GM12878 (cell line): ENCODE measurements at regions not wholly inside any gene's neighbourhood (a gene's known extent, or its start where the extent isn't known, plus 50 kb on each side); places are given as distances from the start of the nearest gene placed in this dataset.

Experiments used
- ATAC-seq: fragments of 200-7000 bp; cut with Tn5 transposase; 3 replicates; pipeline ENCODE4 v1.9.1; 2020; ENCODE audit warnings: mild to moderate bottlenecking, moderate library complexity
- BruUV-seq: library from RNA; stranded (reverse); fragments of 400-500 nt; replicated peaks from 2 replicates; lab custom pipeline; 2021; lab: Mats Ljungman, UMichigan
- CTCF ChIA-PET: fragments of 300-600 bp; sonication (Branson Sonifier 250); formaldehyde crosslinking; extraction: SDS; loops from one replicate; lab custom pipeline; 2021; ENCODE audit warnings: inconsistent platforms; lab: Yijun Ruan, JAX
- POLR2A ChIA-PET: fragments of 350-600 bp; formaldehyde crosslinking; extraction: SDS; loops from one replicate; lab custom pipeline; 2021; ENCODE audit warnings: inconsistent platforms; lab: Charles Lee
- RAD21 ChIA-PET: fragments of 300-600 bp; sonication (Branson Sonifier 250); formaldehyde crosslinking; loops from one replicate; lab custom pipeline; 2023; ENCODE audit warnings: antibody characterized with exemption; ENCODE audit not compliant: unreplicated experiment; lab: Charles Lee
- SMC1A ChIA-PET: fragments of 300-600 bp; sonication (Branson Sonifier 250); formaldehyde crosslinking; loops from one replicate; lab custom pipeline; 2023; ENCODE audit not compliant: unreplicated experiment, uncharacterized antibody; lab: Charles Lee
- DNase-seq: peaks from one replicate; pipeline ENCODE4 v3.0.0-alpha.2; 2011; ENCODE audit warnings: low read depth, low spot score
- FAIRE-seq: peaks from 3 replicates; lab custom pipeline; 2011; peaks lifted over from hg19 to GRCh38; lab: Jason Lieb, UNC
- H2AFZ ChIP-seq: 2 replicates; pipeline ENCODE4 v1.6.0; 2011; ENCODE audit warnings: low read depth, low read length, control low read depth; ENCODE audit not compliant: control insufficient read depth
- H3K27ac ChIP-seq: 2 replicates; pipeline ENCODE4 v1.5.1; 2011; ENCODE audit warnings: control low read depth; ENCODE audit not compliant: control insufficient read depth, insufficient read depth
- H3K27me3 ChIP-seq, 2 experiments: replicated peaks in 1 of 2; 2 replicates each; pipeline versions ENCODE4 v1.6.0 to v1.6.1; 2011; ENCODE audit warnings: low read length in 1 of 2; ENCODE audit not compliant: control insufficient read depth in 2 of 2, insufficient read depth in 2 of 2
- H3K36me3 ChIP-seq, 2 experiments: 2 replicates each; pipeline ENCODE4 v1.5.1; 2011; ENCODE audit warnings: low read length in 1 of 2; ENCODE audit not compliant: control insufficient read depth in 2 of 2, insufficient read depth in 2 of 2
- H3K4me1 ChIP-seq: 2 replicates; pipeline ENCODE4 v1.6.1; 2011; ENCODE audit warnings: mild to moderate bottlenecking, low read length, moderate library complexity, mixed read lengths; ENCODE audit not compliant: control insufficient read depth, insufficient read depth
- H3K4me2 ChIP-seq: 2 replicates; pipeline ENCODE4 v1.6.0; 2011; ENCODE audit warnings: control low read depth; ENCODE audit not compliant: control insufficient read depth, insufficient read depth
- H3K4me3 ChIP-seq: fragments of 200-600 bp; sonication (generic); 2 replicates; pipeline ENCODE4 v1.5.1; 2016
- H3K79me2 ChIP-seq: 2 replicates; pipeline ENCODE4 v1.6.0; 2011; ENCODE audit warnings: low read length; ENCODE audit not compliant: control insufficient read depth, insufficient read depth
- H3K9ac ChIP-seq: 2 replicates; pipeline ENCODE4 v1.8.0; 2011; ENCODE audit warnings: low read length, control low read depth, mixed read lengths; ENCODE audit not compliant: control insufficient read depth, insufficient read depth
- H3K9me3 ChIP-seq: replicated peaks from 3 replicates; pipeline ENCODE4 v1.5.1; 2011; ENCODE audit warnings: mild to moderate bottlenecking, low read length; ENCODE audit not compliant: control insufficient read depth, insufficient read depth
- H4K20me1 ChIP-seq: 2 replicates; pipeline ENCODE4 v1.6.0; 2011; ENCODE audit not compliant: control insufficient read depth, insufficient read depth
- EP300 ChIP-seq, 2 experiments: fragments of 150-350 bp in 1 of 2; IDR thresholded peaks; 2 replicates each; pipeline ENCODE4 v1.6.1; 2011 to 2012; ENCODE audit warnings: low read depth in 2 of 2, low read length in 2 of 2, borderline replicate concordance in 1 of 2, improper control_type of control experiment in 1 of 2, inconsistent platforms in 1 of 2; ENCODE audit not compliant: control insufficient read depth in 1 of 2
- ETV6 ChIP-seq, 2 experiments: fragments of 450-650 bp in 1 of 2; IDR thresholded peaks in 1 of 2; conservative IDR thresholded peaks in 1 of 2; 2 replicates each; pipeline ENCODE4 v1.6.1; 2014; ENCODE audit warnings: antibody characterized with exemption in 1 of 2, borderline replicate concordance in 1 of 2, low read depth in 1 of 2, mild to moderate bottlenecking in 1 of 2, moderate library complexity in 1 of 2
- KLF5 ChIP-seq: fragments of 450-650 bp; IDR thresholded peaks from 2 replicates; pipeline ENCODE4 v1.6.1; 2014; ENCODE audit warnings: mild to moderate bottlenecking; ENCODE audit not compliant: partially characterized antibody
- NRF1 ChIP-seq: conservative IDR thresholded peaks from 2 replicates; pipeline ENCODE4 v1.6.1; 2011; ENCODE audit warnings: mild to moderate bottlenecking, low read depth, low read length, improper control_type of control experiment
- RB1 ChIP-seq: fragments of 450-650 bp; formaldehyde crosslinking; IDR thresholded peaks from 2 replicates; pipeline ENCODE4 v1.6.1; 2017; ENCODE audit warnings: mild to moderate bottlenecking, borderline replicate concordance
- WGBS: methylation state at CpG from one replicate; pipeline ENCODE4 v1.1.6; 2016; ENCODE audit warnings: low lambda C conversion rate; ENCODE audit not compliant: insufficient replicate concordance, insufficient coverage; ENCODE audit errors: missing lambda C conversion rate; 5-methylcytosine and 5-hydroxymethylcytosine counted together
- in situ Hi-C: fragments of 300-500 bp; cut with MboI; formaldehyde crosslinking; loops from 9 replicates; pipeline ENCODE4 v1.14.3; 2018; ENCODE audit warnings: mixed read lengths
- intact Hi-C: fragments of 100-400 bp; cut with micrococcal nuclease; formaldehyde crosslinking; loops from one replicate; pipeline ENCODE4 v1.14.2; 2022; ENCODE audit not compliant: unreplicated experiment

GRCh38 chr7:153550173-153550572 lies 502.0 kb upstream of the DPP6 start:
- Histone ChIP-seq H3K27ac (no peak overlapping the region), H4K20me1 (no peaks in the 10 kb centered on the region), H2AFZ (no peak overlapping the region), H3K4me1 (no peaks in the 10 kb centered on the region), H3K9me3 (no peaks in the 10 kb centered on the region), H3K27me3 (no peaks in the 10 kb centered on the region), H3K4me3 (no peak overlapping the region), H3K4me2 (no peak overlapping the region), H3K9ac (no peak overlapping the region), H3K79me2 (no peaks in the 10 kb centered on the region), H3K36me3 (no peaks in the 10 kb centered on the region)
- FAIRE-seq = no peak
- CTCF ChIA-PET = no interaction called here
- 6% methylated on average over 1 of the region's 1 CpG for WGBS
- SMC1A ChIA-PET = no interaction called here
- ATAC-seq = no peak
- TF ChIP-seq RB1 = no peak
- no peak for TF ChIP-seq ETV6 (conservative IDR thresholded peaks at IDR 0.05 in 1 of 2, IDR thresholded peaks at IDR 0.05 in 1 of 2; ENCODE audit: borderline replicate concordance in 1 of 2, low read depth in 1 of 2)
- RAD21 ChIA-PET = no interaction called here
- intact Hi-C loops (no loop called here), in situ Hi-C loops (no loop called here)
- BruUV-seq = no TSS peak
- no peak for DNase-seq
- POLR2A ChIA-PET = no interaction called here

GRCh38 chr7:153564391-153564790 lies 487.8 kb upstream of the DPP6 start:
- Histone ChIP-seq H3K9ac (no peak overlapping the region), H3K27me3 (no peaks in the 10 kb centered on the region), H3K27ac (no peak overlapping the region), H3K4me1 (no peaks in the 10 kb centered on the region), H4K20me1 (no peaks in the 10 kb centered on the region), H3K36me3 (no peaks in the 10 kb centered on the region), H3K9me3 (no peaks in the 10 kb centered on the region), H3K79me2 (no peaks in the 10 kb centered on the region), H2AFZ (no peak overlapping the region), H3K4me3 (no peak overlapping the region), H3K4me2 (no peak overlapping the region)
- intact Hi-C loops = no loop called here
- WGBS = 22% methylated on average over 6 of the region's 6 CpGs
- SMC1A ChIA-PET = no interaction called here
- POLR2A ChIA-PET = no interaction called here
- FAIRE-seq (no peak), DNase-seq (no peak), ATAC-seq (no peak)
- CTCF ChIA-PET = no interaction called here
- TF ChIP-seq KLF5 (no peak), EP300 (IDR thresholded peaks at IDR 0.05; ENCODE audit: borderline replicate concordance in 1 of 2, control insufficient read depth in 1 of 2, low read depth in 2 of 2, low read length in 2 of 2) (no peak), NRF1 (no peak)
- RAD21 ChIA-PET = no interaction called here
- BruUV-seq = no TSS peak
- in situ Hi-C loops = no loop called here
